ENCODE measurements at regions not wholly inside any gene's neighbourhood (a gene's known extent, or its start where the extent isn't known, plus 50 kb on each side); places are given as distances from the start of the nearest gene placed in this dataset.

GRCh38 chr6:91691449-91691848 is 1104.6 kb upstream of the MAP3K7 start:
- Histone ChIP-seq H3K27me3 (ENCODE audit: low read depth) (no peaks in the 10 kb centered on the region), H3K27ac (no peak overlapping the region), H3K4me1 (no peaks in the 10 kb centered on the region), H3K36me3 (no peaks in the 10 kb centered on the region), H3K9me3 (no peaks in the 10 kb centered on the region), H3K4me3 (no peak overlapping the region)
- DNase-seq (no peak), ATAC-seq (no peak)
- intact Hi-C loops (cut with DNase I), result no loop called here
- no peak for TF ChIP-seq CTCF (IDR thresholded peaks at IDR 0.05)

- no peaks in the 10 kb centered on the region for H3K9me3 ChIP-seq
- H3K27ac ChIP-seq, result no peak overlapping the region
- TF ChIP-seq CTCF (IDR thresholded peaks at IDR 0.05), result no peak
- no peaks in the 10 kb centered on the region for H3K36me3 ChIP-seq
- no peak for ATAC-seq
- DNase-seq, result no peak
- no peak overlapping the region for H3K4me3 ChIP-seq
- intact Hi-C loops (cut with DNase I), result no loop called here
- H3K27me3 ChIP-seq (ENCODE audit: low read depth), result no peaks in the 10 kb centered on the region
- no peaks in the 10 kb centered on the region for H3K4me1 ChIP-seq
These were observed 1096.4 kb upstream of the MAP3K7 start for GRCh38 chr6:91683240-91683639.

GRCh38 chr6:91681296-91681695 is 1094.4 kb upstream of the MAP3K7 start:
- no peaks in the 10 kb centered on the region for H3K36me3 ChIP-seq
- H3K9me3 ChIP-seq, result no peaks in the 10 kb centered on the region
- H3K27me3 ChIP-seq (ENCODE audit: low read depth), result no peaks in the 10 kb centered on the region
- intact Hi-C loops (cut with DNase I), result no loop called here
- no peak overlapping the region for H3K27ac ChIP-seq
- TF ChIP-seq CTCF (IDR thresholded peaks at IDR 0.05), result no peak
- H3K4me3 ChIP-seq, result no peak overlapping the region
- no peak for ATAC-seq
- DNase-seq, result no peak
- no peaks in the 10 kb centered on the region for H3K4me1 ChIP-seq

GRCh38 chr6:91678679-91679446 is 1092.0 kb upstream of the MAP3K7 start:
- ATAC-seq, result no peak
- no peaks in the 10 kb centered on the region for H3K9me3 ChIP-seq
- no peak for TF ChIP-seq CTCF (IDR thresholded peaks at IDR 0.05)

DNA sequence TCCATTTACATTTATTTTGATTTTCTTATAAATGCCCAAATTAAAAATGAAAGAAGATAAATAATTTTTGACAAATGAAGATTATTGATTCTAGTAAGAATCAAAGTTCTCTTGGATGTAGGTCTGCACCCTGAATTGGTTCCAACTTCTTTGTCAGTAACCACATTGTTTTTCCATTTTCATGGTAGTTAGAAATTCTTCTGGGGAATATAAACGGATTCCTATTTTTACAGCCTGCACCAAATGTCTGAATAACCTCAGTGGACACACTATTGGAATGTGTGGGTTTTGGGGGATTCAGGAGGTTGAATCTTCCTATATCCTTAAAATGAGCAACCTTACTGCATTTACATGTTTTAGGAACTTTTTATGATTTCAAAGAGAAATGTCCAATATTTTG is 1085.3 kb upstream of the MAP3K7 start:
- ATAC-seq (no peak), DNase-seq (no peak)
- Histone ChIP-seq H3K27ac (no peak overlapping the region), H3K4me3 (no peak overlapping the region), H3K36me3 (no peaks in the 10 kb centered on the region), H3K4me1 (no peaks in the 10 kb centered on the region), H3K9me3 (no peaks in the 10 kb centered on the region), H3K27me3 (ENCODE audit: low read depth) (no peaks in the 10 kb centered on the region)
- TF ChIP-seq CTCF (IDR thresholded peaks at IDR 0.05), result no peak
- intact Hi-C loops (cut with DNase I), result no loop called here

More at GRCh38 chr6:91678679-91679446, 1092.0 kb upstream of the MAP3K7 start:
- H3K4me3 ChIP-seq, result no peak overlapping the region
- no peaks in the 10 kb centered on the region for H3K27me3 ChIP-seq (ENCODE audit: low read depth)
- no peaks in the 10 kb centered on the region for H3K36me3 ChIP-seq
- intact Hi-C loops (cut with DNase I), result no loop called here
- DNase-seq, result no peak
- no peak overlapping the region for H3K27ac ChIP-seq
- H3K4me1 ChIP-seq, result no peaks in the 10 kb centered on the region

Measured in lower lobe of right lung (tissue), 2 donors.